ENCODE measurements at regions not wholly inside any gene's neighbourhood (a gene's known extent, or its start where the extent isn't known, plus 50 kb on each side); places are given as distances from the start of the nearest gene placed in this dataset.

GRCh38 chr2:215883799-215884198 is 129.6 kb downstream of the MREG start (continued):
- TF ChIP-seq ZNF687 (IDR thresholded peaks at IDR 0.05) (peak; percentile 66), BCL3 (IDR thresholded peaks at IDR 0.05; ENCODE audit: borderline replicate concordance, insufficient read depth, low read depth, low read length, poor library complexity, severe bottlenecking) (no peak), ATF2 (IDR thresholded peaks at IDR 0.05; ENCODE audit: low read length) (0 out of 2 replicates have a peak, but pooled peaks have one; percentile 34), EZH2 (IDR thresholded peaks at IDR 0.05; ENCODE audit: borderline replicate concordance, control insufficient read depth, low read depth, low read length) (no peak), PML (IDR thresholded peaks at IDR 0.05; ENCODE audit: low read length) (no peak), MTA2 (IDR thresholded peaks at IDR 0.05; ENCODE audit: low read depth) (peak; percentile 53), JUNB (IDR thresholded peaks at IDR 0.05) (no peak), FOXK2 (IDR thresholded peaks at IDR 0.05) (no peak), GABPA (IDR thresholded peaks at IDR 0.05; ENCODE audit: low read depth) (no peak), E2F4 (IDR thresholded peaks at IDR 0.05; ENCODE audit: low read depth, low read length) (no peak), NBN (IDR thresholded peaks at IDR 0.05) (peak; percentile 30; the same call in 1 of the 2 replicates), TCF12 (IDR thresholded peaks at IDR 0.05; ENCODE audit: low read depth, low read length) (no peak), CEBPZ (IDR thresholded peaks at IDR 0.05; ENCODE audit: low read depth, low read length) (no peak), JUND (IDR thresholded peaks at IDR 0.05; ENCODE audit: low read depth, low read length) (no peak), BHLHE40 (IDR thresholded peaks at IDR 0.05; ENCODE audit: borderline replicate concordance in 1 of 2, low read depth in 2 of 2, low read length in 1 of 2) (peak; percentile 85 to 86), E4F1 (IDR thresholded peaks at IDR 0.05; ENCODE audit: borderline replicate concordance, partially characterized antibody) (no peak)
